ENCODE measurements at regions not wholly inside any gene's neighbourhood (a gene's known extent, or its start where the extent isn't known, plus 50 kb on each side); places are given as distances from the start of the nearest gene placed in this dataset.

DNA sequence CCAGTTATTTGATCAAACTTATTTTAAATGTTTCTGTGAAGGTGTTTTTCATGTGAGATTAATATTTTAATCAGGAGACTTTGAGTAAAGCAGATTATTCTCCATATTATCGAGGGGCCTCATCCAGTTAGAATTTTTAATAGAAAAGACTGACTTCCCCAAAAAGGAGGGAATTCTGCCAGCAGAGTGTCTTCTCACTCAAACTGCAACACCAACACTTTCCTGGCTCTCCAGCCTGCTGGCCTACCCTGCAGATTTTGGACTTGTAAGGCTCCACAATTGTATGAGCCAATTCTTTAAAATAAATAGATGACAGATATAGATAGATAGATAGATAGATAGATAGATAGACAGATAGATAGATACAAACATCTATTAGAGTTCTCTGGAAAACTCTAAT, 155.7 kb downstream of the SEC23A start:
- no peak overlapping the region for H4K8ac ChIP-seq (ENCODE audit: extremely low read depth, insufficient read depth, low read length)
- H2BK15ac ChIP-seq (ENCODE audit: low read length) = no peak overlapping the region
- POLR2A ChIA-PET (ENCODE audit: partially characterized antibody) = no interaction called here
- DNase-seq (ENCODE audit: low read depth in 1 of 2, low spot score in 2 of 2) (no peak), FAIRE-seq (no peak)
- no peak overlapping the region for H2AK5ac ChIP-seq (ENCODE audit: low read depth, low read length)
- no peak overlapping the region for H4K5ac ChIP-seq (ENCODE audit: insufficient read length, low read depth, low read length)
- no peak overlapping the region for H3K14ac ChIP-seq (ENCODE audit: insufficient read length)
- no peaks in the 10 kb centered on the region for H3K9me3 ChIP-seq (ENCODE audit: insufficient read depth in 2 of 2, low read depth in 1 of 2, low read length in 1 of 2)
- no peak overlapping the region for H3K4me2 ChIP-seq (ENCODE audit: insufficient read depth in 1 of 2, low read depth in 2 of 2, low read length in 2 of 2)
- TF ChIP-seq FOSL1 (IDR thresholded peaks at IDR 0.05; ENCODE audit: insufficient read depth, low read depth, low read length) (no peak), KDM4A (IDR thresholded peaks at IDR 0.05; ENCODE audit: low read depth, low read length, severe bottlenecking) (no peak), KDM1A (IDR thresholded peaks at IDR 0.05; ENCODE audit: borderline replicate concordance, low read length) (no peak), POLR2AphosphoS5 (IDR thresholded peaks at IDR 0.05; ENCODE audit: low read depth, low read length) (no peak), CHD2 (IDR thresholded peaks at IDR 0.05; ENCODE audit: low read length) (no peak), TBP (IDR thresholded peaks at IDR 0.05; ENCODE audit: low read depth, low read length) (no peak), TAF7 (optimal IDR thresholded peaks at IDR 0.05; ENCODE audit: borderline replicate concordance, low read depth, low read length) (no peak), CEBPB (IDR thresholded peaks at IDR 0.05; ENCODE audit: low read depth, low read length) (no peak), TCF12 (IDR thresholded peaks at IDR 0.05; ENCODE audit: low read depth, low read length) (no peak), SP4 (IDR thresholded peaks at IDR 0.05; ENCODE audit: low read length) (no peak), ASH2L (IDR thresholded peaks at IDR 0.05; ENCODE audit: low read length) (no peak), SIRT6 (IDR thresholded peaks at IDR 0.05; ENCODE audit: low read length) (no peak), RAD21 (IDR thresholded peaks at IDR 0.05 in 1 of 2, conservative IDR thresholded peaks at IDR 0.05 in 1 of 2; ENCODE audit: low read depth in 2 of 2, low read length in 2 of 2) (no peak)
- TF ChIP-seq, protein P1, sequence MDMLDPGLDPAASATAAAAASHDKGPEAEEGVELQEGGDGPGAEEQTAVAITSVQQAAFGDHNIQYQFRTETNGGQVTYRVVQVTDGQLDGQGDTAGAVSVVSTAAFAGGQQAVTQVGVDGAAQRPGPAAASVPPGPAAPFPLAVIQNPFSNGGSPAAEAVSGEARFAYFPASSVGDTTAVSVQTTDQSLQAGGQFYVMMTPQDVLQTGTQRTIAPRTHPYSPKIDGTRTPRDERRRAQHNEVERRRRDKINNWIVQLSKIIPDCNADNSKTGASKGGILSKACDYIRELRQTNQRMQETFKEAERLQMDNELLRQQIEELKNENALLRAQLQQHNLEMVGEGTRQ (IDR thresholded peaks at IDR 0.05; ENCODE audit: low read length) = no peak
- no peak overlapping the region for H2AFZ ChIP-seq (ENCODE audit: low read length)
- no peak overlapping the region for H2BK5ac ChIP-seq (ENCODE audit: low read depth, low read length)
- H3K56ac ChIP-seq (replicated peaks; ENCODE audit: insufficient read length, low read depth, low read length) = no peak overlapping the region
- no peaks in the 10 kb centered on the region for H3K79me2 ChIP-seq (ENCODE audit: control insufficient read depth in 1 of 2, insufficient read depth in 2 of 2, low read length in 2 of 2)
- WGBS, 2 experiments (ENCODE audit: extremely low coverage in 1 of 2, insufficient coverage in 1 of 2, insufficient read length in 1 of 2, insufficient replicate concordance in 2 of 2, low coverage in 1 of 2, low lambda C conversion rate in 2 of 2, missing lambda C conversion rate in 1 of 2) = 100% methylated on average over 1 of the region's 1 CpG; no CpG with 5 or more reads in 1 of the 2 experiments
- no peak overlapping the region for H3K23ac ChIP-seq (ENCODE audit: insufficient read length)
- H3K4me1 ChIP-seq (replicated peaks in 1 of 4; ENCODE audit: control insufficient read depth in 3 of 4, insufficient read depth in 4 of 4, low read length in 3 of 4) = no peaks in the 10 kb centered on the region
- no peak overlapping the region for H2BK120ac ChIP-seq (replicated peaks; ENCODE audit: low read depth, low read length)
- no peak overlapping the region for H3K4ac ChIP-seq (replicated peaks; ENCODE audit: insufficient read length, low read depth, low read length)
- H3K79me1 ChIP-seq (ENCODE audit: low read depth, low read length) = no peaks in the 10 kb centered on the region
- H3K18ac ChIP-seq (ENCODE audit: extremely low read depth, low read length) = no peak overlapping the region
- CTCF ChIA-PET (ENCODE audit: partially characterized antibody) = no interaction called here
- H3K4me3 ChIP-seq (ENCODE audit: extremely low read depth in 1 of 4, insufficient read depth in 2 of 4, low read depth in 3 of 4, low read length in 4 of 4) = no peak overlapping the region
- H3K9ac ChIP-seq (replicated peaks in 1 of 4; ENCODE audit: extremely low read depth in 1 of 4, low read depth in 3 of 4, low read length in 3 of 4) = no peak overlapping the region
- no peak overlapping the region for H2BK12ac ChIP-seq (ENCODE audit: low read depth, low read length)
- H3K27me3 ChIP-seq (replicated peaks in 1 of 4; ENCODE audit: control insufficient read depth in 3 of 4, extremely low read depth in 1 of 4, insufficient read depth in 3 of 4, low read length in 3 of 4) = no peaks in the 10 kb centered on the region
- no peak overlapping the region for H3K27ac ChIP-seq (ENCODE audit: low read depth, low read length)
- H4K20me1 ChIP-seq (replicated peaks in 1 of 2; ENCODE audit: control insufficient read depth in 1 of 2, insufficient read depth in 2 of 2, low read length in 2 of 2) = no peaks in the 10 kb centered on the region
- no peak overlapping the region for H2BK20ac ChIP-seq (ENCODE audit: low read length)
- H3K36me3 ChIP-seq (ENCODE audit: control insufficient read depth in 2 of 4, insufficient read depth in 4 of 4, low read length in 3 of 4) = no peaks in the 10 kb centered on the region
- no peaks in the 10 kb centered on the region for H3K23me2 ChIP-seq (ENCODE audit: low read depth, low read length)
- no peak overlapping the region for H4K91ac ChIP-seq (replicated peaks; ENCODE audit: insufficient read length, low read length)

Data from H1 (cell line).